Astrocyte of the hippocampus (primary cell): ENCODE measurements at regions not wholly inside any gene's neighbourhood (a gene's known extent, or its start where the extent isn't known, plus 50 kb on each side); places are given as distances from the start of the nearest gene placed in this dataset.

ENCODE experiments used
- DNase-seq: peaks from one replicate; pipeline ENCODE4 v3.0.0; 2011; ENCODE audit warnings: low read depth, low spot score

DNA sequence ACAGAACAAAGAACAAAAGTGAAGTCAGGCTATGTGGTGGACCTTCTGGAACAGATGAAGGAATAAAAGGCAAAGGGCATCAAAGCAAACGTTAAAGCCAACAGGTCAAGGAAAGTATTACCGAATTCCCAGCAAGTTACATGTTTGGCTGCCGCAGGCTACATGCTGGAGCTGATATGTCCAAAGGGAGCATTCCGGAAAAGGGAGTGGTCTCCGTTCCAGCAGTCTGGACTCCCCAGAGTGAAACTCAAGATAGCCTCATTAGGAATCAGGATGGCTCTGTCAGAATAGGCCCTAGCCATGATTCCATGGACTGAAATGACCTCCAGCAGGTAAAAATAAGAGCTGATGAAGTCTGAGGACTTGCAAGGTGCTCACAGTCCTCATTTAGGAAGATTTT, 379.8 kb upstream of the PRICKLE1 start:
- no peak for DNase-seq

- DNase-seq: no peak
Measured at GRCh38 chr12:42968426-42968825, 378.9 kb upstream of the PRICKLE1 start.

DNA sequence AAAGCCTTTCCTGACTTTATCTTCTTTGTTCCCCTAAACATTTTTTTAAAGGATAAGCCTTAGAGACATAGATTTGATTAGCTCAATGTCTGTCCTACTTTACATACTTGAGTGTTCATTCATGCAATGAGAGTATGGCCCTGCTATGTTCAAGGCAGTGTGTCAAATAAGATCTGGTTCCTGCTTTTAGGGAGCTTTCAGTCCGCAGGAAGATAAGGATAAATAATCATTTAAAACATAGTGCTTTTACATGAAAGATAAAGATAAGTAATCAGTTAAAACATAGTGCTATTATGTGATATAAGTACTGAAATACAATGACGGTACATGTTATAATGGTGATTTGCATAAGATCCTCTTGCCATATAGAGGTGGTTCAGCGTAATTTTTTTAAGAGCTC, 378.3 kb upstream of the PRICKLE1 start:
- no peak for DNase-seq

DNA sequence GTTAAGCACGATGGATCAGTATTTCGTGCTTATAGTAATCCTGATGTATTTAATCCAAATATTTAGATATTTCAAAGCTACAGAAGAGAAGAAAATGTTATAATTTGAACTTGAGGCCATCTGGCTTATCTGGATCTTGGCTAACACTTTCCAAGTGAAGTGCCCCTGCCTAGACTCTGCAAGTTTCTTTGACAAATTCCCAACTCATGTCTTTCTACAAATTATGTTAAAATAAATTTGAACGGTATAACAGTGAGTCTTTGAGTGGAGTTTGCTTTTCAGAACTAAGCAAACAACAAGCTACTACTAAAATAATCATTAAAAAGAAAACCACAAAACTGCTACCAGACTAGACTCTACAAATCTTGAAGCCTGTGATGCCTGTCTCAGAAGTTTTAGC, 374.4 kb upstream of the PRICKLE1 start:
- DNase-seq: no peak

GRCh38 chr12:42962384-42962783, 372.8 kb upstream of the PRICKLE1 start:
- DNase-seq: no peak

- DNase-seq: peak; percentile 94
Measured at GRCh38 chr12:42961395-42961794, 371.8 kb upstream of the PRICKLE1 start.

DNA sequence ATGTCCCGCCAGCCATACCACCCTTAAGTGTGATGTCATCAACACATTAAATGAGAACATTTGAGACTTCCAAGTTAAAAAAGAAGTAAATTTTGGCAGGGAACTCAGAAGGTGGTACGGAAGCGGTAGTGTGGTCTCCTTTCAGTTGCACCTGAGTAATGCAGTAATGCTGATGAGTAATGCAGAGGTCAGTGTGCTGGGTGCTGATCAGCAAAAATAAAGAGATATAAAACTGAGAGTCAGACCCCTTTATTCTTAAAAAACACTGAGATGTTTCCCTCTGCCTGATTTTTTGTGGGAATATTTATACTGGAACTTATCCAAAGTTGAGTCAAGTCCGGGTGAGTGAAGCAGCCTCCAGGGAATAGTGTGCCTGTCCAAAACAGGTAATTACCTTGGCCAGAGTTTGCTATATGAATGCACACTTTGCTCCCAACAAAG, 370.6 kb upstream of the PRICKLE1 start:
- peak; percentile 56 for DNase-seq

DNA sequence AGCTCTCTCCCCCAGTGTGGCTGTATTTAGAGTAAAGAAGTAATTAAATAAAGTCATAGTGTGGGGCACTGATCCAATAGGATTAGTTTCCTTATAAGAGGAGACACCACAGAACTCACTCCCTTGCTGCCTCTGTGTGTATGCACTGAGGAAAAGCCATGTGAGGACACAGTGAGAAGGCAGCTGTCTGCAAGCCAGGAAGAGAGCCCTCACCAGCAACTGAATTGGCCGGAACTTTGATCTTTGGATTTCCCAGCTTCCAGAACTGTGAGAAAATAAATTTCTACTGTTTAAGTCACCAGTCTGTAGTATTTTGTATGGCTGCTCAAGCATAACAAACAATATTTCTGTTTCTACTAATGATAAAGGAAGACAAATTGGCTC, 368.7 kb upstream of the PRICKLE1 start:
- no peak for DNase-seq

DNA sequence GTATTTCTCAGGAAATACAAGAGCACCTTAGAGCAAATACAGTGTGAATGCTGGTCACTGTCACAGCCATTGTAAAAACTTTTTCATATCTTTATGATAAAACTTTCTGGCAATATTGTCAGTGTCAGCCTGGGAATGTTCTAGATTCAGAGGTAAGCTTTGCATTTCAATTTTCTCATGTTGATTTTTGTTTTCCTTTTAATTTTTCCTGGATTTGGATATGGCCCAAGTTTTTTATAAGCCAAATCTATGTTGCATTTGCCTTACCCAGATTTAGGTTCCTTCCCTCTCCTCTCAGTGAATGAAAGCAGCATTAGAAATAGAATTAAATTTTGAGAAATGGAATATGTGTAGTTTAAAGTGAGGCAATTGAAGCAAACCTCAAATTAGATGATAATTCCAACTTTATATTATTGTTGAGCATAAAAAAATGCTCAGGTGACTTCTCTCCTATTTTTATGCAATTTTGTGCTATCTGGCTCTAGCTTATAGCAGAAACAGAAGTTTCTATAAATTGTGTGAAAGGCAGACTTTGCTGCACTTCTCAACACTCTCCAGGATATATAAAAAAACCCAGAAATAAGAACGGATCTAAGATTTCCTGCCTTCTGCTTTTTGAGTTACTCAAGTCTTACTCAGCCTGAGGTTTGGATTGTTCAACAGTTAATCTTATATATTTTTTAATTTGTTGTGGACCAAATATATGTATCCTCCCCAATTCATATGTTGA, 368.2 kb upstream of the PRICKLE1 start:
- DNase-seq: no peak

DNA sequence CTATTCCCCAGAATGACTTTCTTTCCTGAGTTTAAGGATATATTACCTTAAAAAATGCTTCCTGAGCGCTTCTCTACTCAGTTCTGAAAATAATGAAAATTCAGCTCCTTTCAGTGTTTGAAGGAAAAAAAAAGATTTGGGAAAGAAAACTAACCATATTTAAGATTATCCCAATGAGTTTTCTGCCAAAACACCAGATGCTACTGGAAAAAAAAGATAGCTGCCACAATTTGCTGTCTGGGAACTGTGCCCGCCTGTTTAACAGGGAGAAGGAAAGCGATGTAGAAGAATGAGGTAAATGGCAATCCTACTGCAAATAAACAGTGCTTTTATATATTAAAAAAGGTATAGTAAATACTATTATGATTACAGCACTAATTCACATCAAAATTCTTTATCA, 367.6 kb upstream of the PRICKLE1 start:
- DNase-seq: no peak

GRCh38 chr12:42953021-42953420, 363.5 kb upstream of the PRICKLE1 start:
- DNase-seq: no peak

- DNase-seq: no peak
Measured at GRCh38 chr12:42946871-42947381, 357.4 kb upstream of the PRICKLE1 start.

- no peak for DNase-seq
Measured at GRCh38 chr12:42945927-42946326, 356.4 kb upstream of the PRICKLE1 start.

DNA sequence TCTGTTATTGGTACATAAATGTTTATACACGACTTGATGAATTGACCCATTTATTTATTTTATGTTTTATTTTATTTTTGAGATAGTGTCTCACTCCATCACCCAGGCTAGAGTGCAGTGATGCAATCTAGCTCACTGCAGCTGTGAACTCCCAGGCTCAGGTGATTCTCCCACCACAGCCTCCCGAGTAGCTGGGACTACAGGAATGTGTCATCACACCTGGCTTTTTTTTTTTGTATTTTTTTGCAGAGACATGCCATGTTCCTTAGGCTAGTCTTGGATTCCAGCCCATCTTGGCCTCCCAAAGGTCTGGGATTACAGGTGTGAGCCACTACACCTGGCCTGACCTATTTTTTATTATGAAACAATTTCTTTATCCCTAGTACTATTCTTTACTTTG, 355.0 kb upstream of the PRICKLE1 start:
- no peak for DNase-seq

GRCh38 chr12:42936991-42937390, 347.4 kb upstream of the PRICKLE1 start:
- DNase-seq: peak; percentile 41

DNA sequence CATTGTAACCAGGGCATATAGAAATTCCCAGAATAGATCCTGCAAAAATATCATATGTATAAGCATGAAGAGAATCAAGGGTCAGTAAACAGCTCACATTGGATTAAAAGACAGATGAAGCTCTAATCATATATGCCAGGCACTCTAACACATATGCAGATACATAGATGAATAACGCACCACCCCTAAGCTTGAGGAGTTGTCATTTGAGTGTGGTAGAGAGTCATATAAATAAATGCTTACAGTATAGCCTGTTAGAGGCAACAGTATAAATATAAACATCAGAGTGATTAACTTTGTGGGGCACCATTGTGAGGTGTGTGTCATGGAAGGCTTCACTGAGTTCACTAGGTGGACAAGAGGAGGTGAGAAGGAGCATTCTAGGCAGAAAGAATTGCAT, 346.7 kb upstream of the PRICKLE1 start:
- no peak for DNase-seq

DNA sequence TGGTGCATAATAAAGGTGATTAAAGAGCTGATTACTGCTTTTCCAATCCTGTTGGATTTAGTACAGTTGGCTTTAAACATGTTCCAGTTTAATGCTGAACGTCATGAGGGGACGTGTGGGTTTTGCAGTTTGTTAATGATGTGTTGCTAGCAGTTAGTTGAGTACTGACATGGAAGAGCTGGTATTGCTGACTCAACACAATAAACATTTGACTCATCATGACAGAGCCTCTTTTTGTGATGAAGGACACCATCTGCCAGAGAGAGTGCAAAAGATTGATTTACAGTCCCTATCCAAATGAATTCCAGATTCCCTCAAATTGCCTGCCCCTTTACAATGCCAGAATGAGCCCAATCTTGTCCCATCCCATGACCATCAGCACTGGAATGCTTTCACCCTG, 346.2 kb upstream of the PRICKLE1 start:
- no peak for DNase-seq

DNA sequence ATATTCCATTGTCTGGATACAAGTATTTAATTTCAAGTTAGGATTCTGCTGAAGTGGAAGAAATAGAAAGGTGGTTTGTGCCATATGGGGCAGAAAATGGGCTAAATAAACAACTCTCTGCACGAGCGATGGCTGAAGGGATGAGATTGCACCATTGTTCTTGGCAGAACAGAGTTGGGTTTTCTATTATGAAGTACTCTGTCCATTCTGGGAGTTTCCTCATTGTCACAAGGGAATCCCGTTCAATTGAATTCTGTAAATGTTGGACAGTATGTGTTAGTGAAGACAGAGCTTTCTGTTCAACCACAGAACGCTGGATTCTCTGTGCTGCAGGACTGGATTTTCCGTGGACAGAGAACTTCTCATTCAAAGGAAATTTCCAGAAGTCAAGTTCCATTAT, 345.5 kb upstream of the PRICKLE1 start:
- DNase-seq: no peak

GRCh38 chr12:42933461-42934081, 344.0 kb upstream of the PRICKLE1 start:
- no peak for DNase-seq

DNA sequence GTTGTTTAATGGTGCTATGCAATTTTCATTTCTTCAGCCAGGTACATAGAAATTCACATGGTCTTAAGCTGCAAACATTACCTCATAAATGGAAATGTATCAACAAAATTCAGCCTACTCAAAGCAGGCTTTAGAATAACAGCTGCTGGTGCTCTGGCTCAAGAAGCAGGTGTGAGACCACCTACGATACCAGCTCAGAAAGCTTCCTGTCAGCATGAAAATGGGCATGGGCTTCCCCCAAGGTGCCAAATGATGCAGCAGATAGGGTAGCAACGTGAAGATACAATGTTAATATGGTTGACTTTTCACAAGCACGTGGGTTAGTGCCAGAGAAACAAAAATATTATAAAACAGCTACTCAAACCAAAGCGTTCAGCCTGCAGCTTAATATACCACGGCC, 343.4 kb upstream of the PRICKLE1 start:
- DNase-seq: no peak

GRCh38 chr12:42926232-42926631, 336.7 kb upstream of the PRICKLE1 start:
- DNase-seq: no peak

GRCh38 chr12:42924482-42924881, 334.9 kb upstream of the PRICKLE1 start:
- no peak for DNase-seq

GRCh38 chr12:42923583-42923982, 334.0 kb upstream of the PRICKLE1 start:
- DNase-seq: no peak
